Hepatocyte (in vitro differentiated cells): ENCODE measurements at regions not wholly inside any gene's neighbourhood (a gene's known extent, or its start where the extent isn't known, plus 50 kb on each side); places are given as distances from the start of the nearest gene placed in this dataset.

Experiments used
- EZH2phosphoT487 ChIP-seq: fragments of 200-600 bp; sonication (generic); IDR thresholded peaks from one replicate; pipeline ENCODE4 v1.6.1; 2018; ENCODE audit warnings: antibody characterized with exemption, mild to moderate bottlenecking, low read depth, moderate library complexity; ENCODE audit not compliant: unreplicated experiment, severe bottlenecking
- TF ChIP-seq, protein P1 (sequence below): fragments of 200-600 bp; sonication (generic); IDR thresholded peaks from 2 replicates; pipeline ENCODE4 v1.5.1; 2016; ENCODE audit warnings: antibody characterized with exemption, mild to moderate bottlenecking; ENCODE audit not compliant: poor library complexity

DNA sequence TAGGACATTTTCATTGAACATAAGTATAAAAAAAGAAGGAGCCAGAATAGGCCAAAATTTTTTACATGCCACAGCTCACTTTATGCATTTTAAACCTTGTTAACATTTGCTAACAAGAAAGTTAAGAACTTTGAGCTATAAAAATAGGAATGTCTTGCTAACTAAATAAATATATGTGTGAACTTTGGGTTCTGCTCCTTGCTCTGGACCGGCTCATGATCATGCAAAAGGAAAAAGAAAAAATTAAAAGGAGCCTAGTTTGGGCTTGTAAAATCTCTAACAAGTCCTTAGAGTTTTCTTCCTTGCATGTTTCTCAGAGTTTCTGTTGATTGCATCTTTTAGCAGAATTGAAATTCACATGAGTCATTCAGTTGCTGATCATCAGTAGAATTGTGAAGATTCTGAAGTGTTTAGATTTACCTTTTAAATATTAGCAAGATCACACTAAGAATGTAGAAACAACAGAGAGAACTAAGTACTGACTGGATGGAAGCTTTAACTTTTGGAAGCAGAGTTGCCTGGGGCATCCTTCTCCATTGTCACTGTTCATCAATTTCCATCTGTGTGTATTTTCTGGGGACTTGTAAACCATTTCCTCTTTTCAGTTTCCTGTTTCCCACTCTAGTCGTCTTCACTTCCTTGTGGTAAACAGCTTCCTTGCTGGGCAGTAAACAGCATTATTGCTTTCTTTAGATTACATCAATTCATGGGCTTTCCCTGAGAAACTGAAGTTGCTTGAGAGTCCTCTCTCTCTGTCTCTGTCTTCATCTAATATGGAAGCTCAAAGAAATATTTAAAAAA is 458.4 kb upstream of the BTBD3 start:
- TF ChIP-seq, protein P1, sequence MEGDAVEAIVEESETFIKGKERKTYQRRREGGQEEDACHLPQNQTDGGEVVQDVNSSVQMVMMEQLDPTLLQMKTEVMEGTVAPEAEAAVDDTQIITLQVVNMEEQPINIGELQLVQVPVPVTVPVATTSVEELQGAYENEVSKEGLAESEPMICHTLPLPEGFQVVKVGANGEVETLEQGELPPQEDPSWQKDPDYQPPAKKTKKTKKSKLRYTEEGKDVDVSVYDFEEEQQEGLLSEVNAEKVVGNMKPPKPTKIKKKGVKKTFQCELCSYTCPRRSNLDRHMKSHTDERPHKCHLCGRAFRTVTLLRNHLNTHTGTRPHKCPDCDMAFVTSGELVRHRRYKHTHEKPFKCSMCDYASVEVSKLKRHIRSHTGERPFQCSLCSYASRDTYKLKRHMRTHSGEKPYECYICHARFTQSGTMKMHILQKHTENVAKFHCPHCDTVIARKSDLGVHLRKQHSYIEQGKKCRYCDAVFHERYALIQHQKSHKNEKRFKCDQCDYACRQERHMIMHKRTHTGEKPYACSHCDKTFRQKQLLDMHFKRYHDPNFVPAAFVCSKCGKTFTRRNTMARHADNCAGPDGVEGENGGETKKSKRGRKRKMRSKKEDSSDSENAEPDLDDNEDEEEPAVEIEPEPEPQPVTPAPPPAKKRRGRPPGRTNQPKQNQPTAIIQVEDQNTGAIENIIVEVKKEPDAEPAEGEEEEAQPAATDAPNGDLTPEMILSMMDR: no peak
- TF ChIP-seq EZH2phosphoT487: no peak
